ENCODE measurements at regions not wholly inside any gene's neighbourhood (a gene's known extent, or its start where the extent isn't known, plus 50 kb on each side); places are given as distances from the start of the nearest gene placed in this dataset.

GRCh38 chr2:121818546-121818945, 63.1 kb downstream of the TSN start:
- no peak overlapping the region for H3K27ac Mint-ChIP-seq
- H3K27me3 Mint-ChIP-seq, result peaks cover 44% of the 10 kb centered on the region
- peaks cover 9% of the 10 kb centered on the region for H3K9me3 Mint-ChIP-seq
- no peak for ATAC-seq
- H3K4me3 Mint-ChIP-seq, result no peak overlapping the region
- peaks cover 12% of the 10 kb centered on the region for H3K4me1 Mint-ChIP-seq
- no peaks in the 10 kb centered on the region for H3K36me3 Mint-ChIP-seq

- Mint-ChIP-seq H3K27ac (no peak overlapping the region), H3K9me3 (peaks cover 9% of the 10 kb centered on the region), H3K27me3 (peaks cover 49% of the 10 kb centered on the region), H3K36me3 (no peaks in the 10 kb centered on the region), H3K4me1 (peaks cover 12% of the 10 kb centered on the region), H3K4me3 (no peak overlapping the region)
- no peak for ATAC-seq
These were observed 64.4 kb downstream of the TSN start for GRCh38 chr2:121819846-121820245.

- peaks cover 12% of the 10 kb centered on the region for H3K4me1 Mint-ChIP-seq
- H3K36me3 Mint-ChIP-seq, result no peaks in the 10 kb centered on the region
- peaks cover 9% of the 10 kb centered on the region for H3K9me3 Mint-ChIP-seq
- H3K4me3 Mint-ChIP-seq, result no peak overlapping the region
- no peak for ATAC-seq
- peaks cover 49% of the 10 kb centered on the region for H3K27me3 Mint-ChIP-seq
- H3K27ac Mint-ChIP-seq, result no peak overlapping the region
These were observed 66.2 kb downstream of the TSN start for GRCh38 chr2:121821476-121822158.

- Mint-ChIP-seq H3K4me3 (no peak overlapping the region), H3K27ac (no peak overlapping the region), H3K4me1 (peaks cover 6% of the 10 kb centered on the region), H3K27me3 (peaks cover 28% of the 10 kb centered on the region), H3K36me3 (no peaks in the 10 kb centered on the region), H3K9me3 (peaks cover 3% of the 10 kb centered on the region)
- no peak for ATAC-seq
These were observed 68.8 kb downstream of the TSN start for GRCh38 chr2:121824264-121824663.

GRCh38 chr2:121825003-121825950, 69.8 kb downstream of the TSN start:
- Mint-ChIP-seq H3K27ac (no peak overlapping the region), H3K4me1 (no peaks in the 10 kb centered on the region), H3K4me3 (no peak overlapping the region), H3K9me3 (peaks cover 3% of the 10 kb centered on the region), H3K27me3 (peaks cover 19% of the 10 kb centered on the region), H3K36me3 (no peaks in the 10 kb centered on the region)
- no peak for ATAC-seq

GRCh38 chr2:121826036-121826435, 70.6 kb downstream of the TSN start:
- no peaks in the 10 kb centered on the region for H3K36me3 Mint-ChIP-seq
- peaks cover 3% of the 10 kb centered on the region for H3K9me3 Mint-ChIP-seq
- no peaks in the 10 kb centered on the region for H3K4me1 Mint-ChIP-seq
- no peak for ATAC-seq
- H3K4me3 Mint-ChIP-seq, result no peak overlapping the region
- no peak overlapping the region for H3K27ac Mint-ChIP-seq
- H3K27me3 Mint-ChIP-seq, result peaks cover 13% of the 10 kb centered on the region

- Mint-ChIP-seq H3K4me3 (no peak overlapping the region), H3K27ac (no peak overlapping the region), H3K36me3 (no peaks in the 10 kb centered on the region), H3K9me3 (no peaks in the 10 kb centered on the region), H3K27me3 (peaks cover 23% of the 10 kb centered on the region), H3K4me1 (no peaks in the 10 kb centered on the region)
- ATAC-seq, result no peak
These were observed 72.9 kb downstream of the TSN start for GRCh38 chr2:121828281-121828731.

GRCh38 chr2:121830809-121831208, 75.4 kb downstream of the TSN start:
- H3K4me3 Mint-ChIP-seq, result no peak overlapping the region
- H3K4me1 Mint-ChIP-seq, result no peaks in the 10 kb centered on the region
- no peaks in the 10 kb centered on the region for H3K36me3 Mint-ChIP-seq
- no peaks in the 10 kb centered on the region for H3K9me3 Mint-ChIP-seq
- H3K27ac Mint-ChIP-seq, result no peak overlapping the region
- no peak for ATAC-seq
- peaks cover 9% of the 10 kb centered on the region for H3K27me3 Mint-ChIP-seq

GRCh38 chr2:121831841-121832240, 76.4 kb downstream of the TSN start:
- no peak for ATAC-seq
- H3K27me3 Mint-ChIP-seq, result peaks cover 9% of the 10 kb centered on the region
- H3K9me3 Mint-ChIP-seq, result no peaks in the 10 kb centered on the region
- no peak overlapping the region for H3K4me3 Mint-ChIP-seq
- H3K4me1 Mint-ChIP-seq, result no peaks in the 10 kb centered on the region
- H3K27ac Mint-ChIP-seq, result no peak overlapping the region
- H3K36me3 Mint-ChIP-seq, result no peaks in the 10 kb centered on the region

- no peak for ATAC-seq
- Mint-ChIP-seq H3K4me3 (no peak overlapping the region), H3K27me3 (peaks cover 9% of the 10 kb centered on the region), H3K36me3 (no peaks in the 10 kb centered on the region), H3K4me1 (no peaks in the 10 kb centered on the region), H3K27ac (no peak overlapping the region), H3K9me3 (no peaks in the 10 kb centered on the region)
These were observed 77.2 kb downstream of the TSN start for GRCh38 chr2:121832412-121833357.

- no peak overlapping the region for H3K4me3 Mint-ChIP-seq
- H3K4me1 Mint-ChIP-seq, result no peaks in the 10 kb centered on the region
- ATAC-seq, result no peak
- peaks cover 9% of the 10 kb centered on the region for H3K27me3 Mint-ChIP-seq
- no peak overlapping the region for H3K27ac Mint-ChIP-seq
- H3K36me3 Mint-ChIP-seq, result no peaks in the 10 kb centered on the region
- H3K9me3 Mint-ChIP-seq, result no peaks in the 10 kb centered on the region
These were observed 77.9 kb downstream of the TSN start for GRCh38 chr2:121833358-121833723.

- no peaks in the 10 kb centered on the region for H3K36me3 Mint-ChIP-seq
- ATAC-seq, result no peak
- H3K4me3 Mint-ChIP-seq, result no peak overlapping the region
- H3K4me1 Mint-ChIP-seq, result no peaks in the 10 kb centered on the region
- no peaks in the 10 kb centered on the region for H3K9me3 Mint-ChIP-seq
- H3K27me3 Mint-ChIP-seq, result peaks cover 9% of the 10 kb centered on the region
- H3K27ac Mint-ChIP-seq, result no peak overlapping the region
These were observed 81.2 kb downstream of the TSN start for GRCh38 chr2:121836611-121837010.

- Mint-ChIP-seq H3K9me3 (no peaks in the 10 kb centered on the region), H3K36me3 (no peaks in the 10 kb centered on the region), H3K4me3 (no peak overlapping the region), H3K27me3 (no peaks in the 10 kb centered on the region), H3K27ac (no peak overlapping the region), H3K4me1 (no peaks in the 10 kb centered on the region)
- ATAC-seq, result no peak
These were observed 82.1 kb downstream of the TSN start for GRCh38 chr2:121837591-121837990.

GRCh38 chr2:121838551-121838950, 83.1 kb downstream of the TSN start:
- Mint-ChIP-seq H3K36me3 (no peaks in the 10 kb centered on the region), H3K9me3 (no peaks in the 10 kb centered on the region), H3K27me3 (no peaks in the 10 kb centered on the region), H3K27ac (no peak overlapping the region), H3K4me1 (no peaks in the 10 kb centered on the region), H3K4me3 (no peak overlapping the region)
- no peak for ATAC-seq

- Mint-ChIP-seq H3K4me3 (no peak overlapping the region), H3K27me3 (no peaks in the 10 kb centered on the region), H3K4me1 (no peaks in the 10 kb centered on the region), H3K9me3 (no peaks in the 10 kb centered on the region), H3K36me3 (no peaks in the 10 kb centered on the region), H3K27ac (no peak overlapping the region)
- no peak for ATAC-seq
These were observed 84.1 kb downstream of the TSN start for GRCh38 chr2:121839584-121839983.

Data from stimulated activated memory B cell treated with anti-CD40 and anti-IgM and Interleukin-4, amounts not matched to agents 10 μg/mL and 1 μg/mL and 100 μg/mL, for 72 hours (primary cell).